ENCODE measurements at regions not wholly inside any gene's neighbourhood (a gene's known extent, or its start where the extent isn't known, plus 50 kb on each side); places are given as distances from the start of the nearest gene placed in this dataset.

DNA sequence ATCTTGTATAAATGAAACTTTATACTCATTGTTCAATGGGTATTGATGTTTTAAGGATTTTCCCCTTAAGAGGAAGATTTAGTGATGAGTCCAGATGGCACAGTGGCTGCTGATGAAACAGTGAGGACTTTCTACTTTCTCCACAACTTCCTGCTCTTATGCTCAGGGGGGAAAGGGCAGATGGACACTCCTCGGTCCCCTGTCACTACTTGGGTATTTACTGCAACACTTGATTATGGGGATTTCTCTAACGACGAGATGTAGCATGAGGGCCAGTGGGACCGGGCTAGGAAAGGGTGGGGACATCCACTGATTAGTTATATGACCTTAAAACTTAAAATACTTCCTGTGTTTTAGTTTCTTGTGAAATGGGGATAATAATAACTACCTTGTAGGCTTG is 146.1 kb upstream of the HMHB1 start:
- no peak overlapping the region for H3K27ac Mint-ChIP-seq
- ChIA-PET POLR2A (no interaction called here), CTCF (no interaction called here)
- TF ChIP-seq MXD4 (CRISPR knock-in tag; IDR thresholded peaks at IDR 0.05; ENCODE audit: borderline replicate concordance), result no peak
- TF ChIP-seq, protein P1, sequence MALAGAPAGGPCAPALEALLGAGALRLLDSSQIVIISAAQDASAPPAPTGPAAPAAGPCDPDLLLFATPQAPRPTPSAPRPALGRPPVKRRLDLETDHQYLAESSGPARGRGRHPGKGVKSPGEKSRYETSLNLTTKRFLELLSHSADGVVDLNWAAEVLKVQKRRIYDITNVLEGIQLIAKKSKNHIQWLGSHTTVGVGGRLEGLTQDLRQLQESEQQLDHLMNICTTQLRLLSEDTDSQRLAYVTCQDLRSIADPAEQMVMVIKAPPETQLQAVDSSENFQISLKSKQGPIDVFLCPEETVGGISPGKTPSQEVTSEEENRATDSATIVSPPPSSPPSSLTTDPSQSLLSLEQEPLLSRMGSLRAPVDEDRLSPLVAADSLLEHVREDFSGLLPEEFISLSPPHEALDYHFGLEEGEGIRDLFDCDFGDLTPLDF (CRISPR knock-in tag; IDR thresholded peaks at IDR 0.05), result no peak
- TF ChIP-seq, protein P2, sequence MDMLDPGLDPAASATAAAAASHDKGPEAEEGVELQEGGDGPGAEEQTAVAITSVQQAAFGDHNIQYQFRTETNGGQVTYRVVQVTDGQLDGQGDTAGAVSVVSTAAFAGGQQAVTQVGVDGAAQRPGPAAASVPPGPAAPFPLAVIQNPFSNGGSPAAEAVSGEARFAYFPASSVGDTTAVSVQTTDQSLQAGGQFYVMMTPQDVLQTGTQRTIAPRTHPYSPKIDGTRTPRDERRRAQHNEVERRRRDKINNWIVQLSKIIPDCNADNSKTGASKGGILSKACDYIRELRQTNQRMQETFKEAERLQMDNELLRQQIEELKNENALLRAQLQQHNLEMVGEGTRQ (CRISPR knock-in tag; IDR thresholded peaks at IDR 0.05), result no peak
- no peak for TF ChIP-seq SMAD3 (CRISPR knock-in tag; IDR thresholded peaks at IDR 0.05; ENCODE audit: borderline replicate concordance)
- TF ChIP-seq ZNF121 (CRISPR knock-in tag; IDR thresholded peaks at IDR 0.05), result no peak
- TF ChIP-seq, protein P3, sequence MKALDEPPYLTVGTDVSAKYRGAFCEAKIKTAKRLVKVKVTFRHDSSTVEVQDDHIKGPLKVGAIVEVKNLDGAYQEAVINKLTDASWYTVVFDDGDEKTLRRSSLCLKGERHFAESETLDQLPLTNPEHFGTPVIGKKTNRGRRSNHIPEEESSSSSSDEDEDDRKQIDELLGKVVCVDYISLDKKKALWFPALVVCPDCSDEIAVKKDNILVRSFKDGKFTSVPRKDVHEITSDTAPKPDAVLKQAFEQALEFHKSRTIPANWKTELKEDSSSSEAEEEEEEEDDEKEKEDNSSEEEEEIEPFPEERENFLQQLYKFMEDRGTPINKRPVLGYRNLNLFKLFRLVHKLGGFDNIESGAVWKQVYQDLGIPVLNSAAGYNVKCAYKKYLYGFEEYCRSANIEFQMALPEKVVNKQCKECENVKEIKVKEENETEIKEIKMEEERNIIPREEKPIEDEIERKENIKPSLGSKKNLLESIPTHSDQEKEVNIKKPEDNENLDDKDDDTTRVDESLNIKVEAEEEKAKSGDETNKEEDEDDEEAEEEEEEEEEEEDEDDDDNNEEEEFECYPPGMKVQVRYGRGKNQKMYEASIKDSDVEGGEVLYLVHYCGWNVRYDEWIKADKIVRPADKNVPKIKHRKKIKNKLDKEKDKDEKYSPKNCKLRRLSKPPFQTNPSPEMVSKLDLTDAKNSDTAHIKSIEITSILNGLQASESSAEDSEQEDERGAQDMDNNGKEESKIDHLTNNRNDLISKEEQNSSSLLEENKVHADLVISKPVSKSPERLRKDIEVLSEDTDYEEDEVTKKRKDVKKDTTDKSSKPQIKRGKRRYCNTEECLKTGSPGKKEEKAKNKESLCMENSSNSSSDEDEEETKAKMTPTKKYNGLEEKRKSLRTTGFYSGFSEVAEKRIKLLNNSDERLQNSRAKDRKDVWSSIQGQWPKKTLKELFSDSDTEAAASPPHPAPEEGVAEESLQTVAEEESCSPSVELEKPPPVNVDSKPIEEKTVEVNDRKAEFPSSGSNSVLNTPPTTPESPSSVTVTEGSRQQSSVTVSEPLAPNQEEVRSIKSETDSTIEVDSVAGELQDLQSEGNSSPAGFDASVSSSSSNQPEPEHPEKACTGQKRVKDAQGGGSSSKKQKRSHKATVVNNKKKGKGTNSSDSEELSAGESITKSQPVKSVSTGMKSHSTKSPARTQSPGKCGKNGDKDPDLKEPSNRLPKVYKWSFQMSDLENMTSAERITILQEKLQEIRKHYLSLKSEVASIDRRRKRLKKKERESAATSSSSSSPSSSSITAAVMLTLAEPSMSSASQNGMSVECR (CRISPR knock-in tag; IDR thresholded peaks at IDR 0.05; ENCODE audit: borderline replicate concordance), result no peak
- TF ChIP-seq MYBL2 (CRISPR knock-in tag; IDR thresholded peaks at IDR 0.05), result no peak
- TF ChIP-seq ATF2 (CRISPR knock-in tag; IDR thresholded peaks at IDR 0.05; ENCODE audit: borderline replicate concordance, low read depth), result no peak
- no peak for TF ChIP-seq CREM (CRISPR knock-in tag; IDR thresholded peaks at IDR 0.05)
- TF ChIP-seq HMGA2 (CRISPR knock-in tag; IDR thresholded peaks at IDR 0.05), result no peak
- TF ChIP-seq CREB1 (CRISPR knock-in tag; IDR thresholded peaks at IDR 0.05), result no peak
- H3K9me3 Mint-ChIP-seq, result peaks cover 19% of the 10 kb centered on the region
- ATAC-seq (no peak), DNase-seq (ENCODE audit: low spot score) (no peak)
- no peak overlapping the region for H3K4me3 Mint-ChIP-seq
- H3K4me1 Mint-ChIP-seq, result no peaks in the 10 kb centered on the region
- H3K27me3 Mint-ChIP-seq (ENCODE audit: low read depth), result no peaks in the 10 kb centered on the region
- no peaks in the 10 kb centered on the region for H3K36me3 Mint-ChIP-seq

GRCh38 chr5:143664623-143665022 is 147.3 kb upstream of the HMHB1 start:
- Mint-ChIP-seq H3K36me3 (no peaks in the 10 kb centered on the region), H3K4me3 (no peak overlapping the region), H3K4me1 (no peaks in the 10 kb centered on the region), H3K27me3 (ENCODE audit: low read depth) (no peaks in the 10 kb centered on the region), H3K27ac (no peak overlapping the region), H3K9me3 (peaks cover 6% of the 10 kb centered on the region)
- DNase-seq (ENCODE audit: low spot score) (no peak), ATAC-seq (no peak)
- no peak for TF ChIP-seq NFATC4 (CRISPR knock-in tag; IDR thresholded peaks at IDR 0.05)
- TF ChIP-seq, protein P4, sequence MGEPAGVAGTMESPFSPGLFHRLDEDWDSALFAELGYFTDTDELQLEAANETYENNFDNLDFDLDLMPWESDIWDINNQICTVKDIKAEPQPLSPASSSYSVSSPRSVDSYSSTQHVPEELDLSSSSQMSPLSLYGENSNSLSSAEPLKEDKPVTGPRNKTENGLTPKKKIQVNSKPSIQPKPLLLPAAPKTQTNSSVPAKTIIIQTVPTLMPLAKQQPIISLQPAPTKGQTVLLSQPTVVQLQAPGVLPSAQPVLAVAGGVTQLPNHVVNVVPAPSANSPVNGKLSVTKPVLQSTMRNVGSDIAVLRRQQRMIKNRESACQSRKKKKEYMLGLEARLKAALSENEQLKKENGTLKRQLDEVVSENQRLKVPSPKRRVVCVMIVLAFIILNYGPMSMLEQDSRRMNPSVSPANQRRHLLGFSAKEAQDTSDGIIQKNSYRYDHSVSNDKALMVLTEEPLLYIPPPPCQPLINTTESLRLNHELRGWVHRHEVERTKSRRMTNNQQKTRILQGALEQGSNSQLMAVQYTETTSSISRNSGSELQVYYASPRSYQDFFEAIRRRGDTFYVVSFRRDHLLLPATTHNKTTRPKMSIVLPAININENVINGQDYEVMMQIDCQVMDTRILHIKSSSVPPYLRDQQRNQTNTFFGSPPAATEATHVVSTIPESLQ (CRISPR knock-in tag; IDR thresholded peaks at IDR 0.05), result no peak
- TF ChIP-seq, protein P5, sequence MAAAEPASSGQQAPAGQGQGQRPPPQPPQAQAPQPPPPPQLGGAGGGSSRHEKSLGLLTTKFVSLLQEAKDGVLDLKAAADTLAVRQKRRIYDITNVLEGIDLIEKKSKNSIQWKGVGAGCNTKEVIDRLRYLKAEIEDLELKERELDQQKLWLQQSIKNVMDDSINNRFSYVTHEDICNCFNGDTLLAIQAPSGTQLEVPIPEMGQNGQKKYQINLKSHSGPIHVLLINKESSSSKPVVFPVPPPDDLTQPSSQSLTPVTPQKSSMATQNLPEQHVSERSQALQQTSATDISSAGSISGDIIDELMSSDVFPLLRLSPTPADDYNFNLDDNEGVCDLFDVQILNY (CRISPR knock-in tag; IDR thresholded peaks at IDR 0.05), result no peak
- CTCF ChIA-PET, result no interaction called here
- POLR2A ChIA-PET, result no interaction called here
